ENCODE measurements at regions not wholly inside any gene's neighbourhood (a gene's known extent, or its start where the extent isn't known, plus 50 kb on each side); places are given as distances from the start of the nearest gene placed in this dataset.
"Not testable (repeated sequence)": the region's sequence is repeated elsewhere in the genome, so short reads cannot be mapped to it uniquely, and the experiment has no call there.

GRCh38 chr2:16908656-16909055, 243.0 kb upstream of the CYRIA start:
- no peak overlapping the region for H3K9ac ChIP-seq (ENCODE audit: extremely low read depth, low read length, poor library complexity, severe bottlenecking)
- H3K27ac ChIP-seq (ENCODE audit: low read depth, low read length) = no peak overlapping the region
- no peak for TF ChIP-seq CTCF (conservative IDR thresholded peaks at IDR 0.05)
- no peaks in the 10 kb centered on the region for H3K27me3 ChIP-seq (ENCODE audit: control insufficient read depth, insufficient read depth, low read length, poor library complexity, severe bottlenecking)
- no peaks in the 10 kb centered on the region for H3K36me3 ChIP-seq (ENCODE audit: control insufficient read depth, insufficient read depth, low read length)
- DNase-seq = no peak
- Mint-ChIP-seq H3K27ac (no peak overlapping the region), H3K27me3 (ENCODE audit: insufficient read depth) (no peaks in the 10 kb centered on the region), H3K9me3 (no peaks in the 10 kb centered on the region), H3K36me3 (ENCODE audit: low read depth) (no peaks in the 10 kb centered on the region), H3K4me3 (no peak overlapping the region), H3K4me1 (peaks cover 14% of the 10 kb centered on the region)
- WGBS, 2 experiments (ENCODE audit: insufficient coverage in 1 of 2, insufficient read length in 1 of 2) = 79 to 100% methylated on average over 1 of the region's 1 CpG
- H3K9me3 ChIP-seq (ENCODE audit: control insufficient read depth, low read length) = peaks cover 5% of the 10 kb centered on the region
- H3K4me1 ChIP-seq (ENCODE audit: control insufficient read depth, insufficient read depth, low read length) = no peaks in the 10 kb centered on the region
- no peak overlapping the region for H3K4me3 ChIP-seq (ENCODE audit: low read length)

- Histone ChIP-seq H3K9ac (ENCODE audit: extremely low read depth, low read length, poor library complexity, severe bottlenecking) (no peak overlapping the region), H3K36me3 (ENCODE audit: control insufficient read depth, insufficient read depth, low read length) (no peaks in the 10 kb centered on the region), H3K4me3 (ENCODE audit: low read length) (no peak overlapping the region), H3K27ac (ENCODE audit: low read depth, low read length) (no peak overlapping the region), H3K4me1 (ENCODE audit: control insufficient read depth, insufficient read depth, low read length) (no peaks in the 10 kb centered on the region), H3K9me3 (ENCODE audit: control insufficient read depth, low read length) (peaks cover 5% of the 10 kb centered on the region), H3K27me3 (ENCODE audit: control insufficient read depth, insufficient read depth, low read length, poor library complexity, severe bottlenecking) (no peaks in the 10 kb centered on the region)
- Mint-ChIP-seq H3K27me3 (ENCODE audit: insufficient read depth) (no peaks in the 10 kb centered on the region), H3K27ac (no peak overlapping the region), H3K36me3 (ENCODE audit: low read depth) (no peaks in the 10 kb centered on the region), H3K9me3 (no peaks in the 10 kb centered on the region), H3K4me3 (no peak overlapping the region), H3K4me1 (peaks cover 14% of the 10 kb centered on the region)
- WGBS, 2 experiments (ENCODE audit: insufficient coverage in 1 of 2, insufficient read length in 1 of 2) = 90 to 97% methylated on average over 2 to 3 of the region's 3 CpGs
- TF ChIP-seq CTCF (conservative IDR thresholded peaks at IDR 0.05) = no peak
- no peak for DNase-seq
Measured at GRCh38 chr2:16907645-16908282, 242.1 kb upstream of the CYRIA start.

GRCh38 chr2:16905325-16905724, 239.7 kb upstream of the CYRIA start:
- not testable (repeated sequence) for DNase-seq; H3K9ac ChIP-seq (ENCODE audit: extremely low read depth, low read length, poor library complexity, severe bottlenecking); H3K27ac ChIP-seq (ENCODE audit: low read depth, low read length); H3K9me3 ChIP-seq (ENCODE audit: control insufficient read depth, low read length); H3K36me3 ChIP-seq (ENCODE audit: control insufficient read depth, insufficient read depth, low read length); H3K27ac Mint-ChIP-seq; H3K36me3 Mint-ChIP-seq (ENCODE audit: low read depth); H3K27me3 Mint-ChIP-seq (ENCODE audit: insufficient read depth); H3K4me3 Mint-ChIP-seq; H3K27me3 ChIP-seq (ENCODE audit: control insufficient read depth, insufficient read depth, low read length, poor library complexity, severe bottlenecking); H3K4me1 ChIP-seq (ENCODE audit: control insufficient read depth, insufficient read depth, low read length); H3K4me3 ChIP-seq (ENCODE audit: low read length); H3K9me3 Mint-ChIP-seq
- H3K4me1 Mint-ChIP-seq = peaks cover 12% of the 10 kb centered on the region
- 97 to 100% methylated on average over 3 to 5 of the region's 5 CpGs for WGBS, 2 experiments (ENCODE audit: insufficient coverage in 1 of 2, insufficient read length in 1 of 2)

All from endodermal cell (in vitro differentiated cells).